Fibroblast of upper back skin (primary cell): ENCODE measurements at regions not wholly inside any gene's neighbourhood (a gene's known extent, or its start where the extent isn't known, plus 50 kb on each side); places are given as distances from the start of the nearest gene placed in this dataset.
"Not testable (repeated sequence)": the region's sequence is repeated elsewhere in the genome, so short reads cannot be mapped to it uniquely, and the experiment has no call there.

Source experiments
- DNase-seq: peaks from one replicate; pipeline ENCODE4 v3.0.0-alpha.2; 2013

GRCh38 chr15:84153655-84154140 is 81.9 kb upstream of the GOLGA6L4 start:
- DNase-seq: not testable (repeated sequence)

- not testable (repeated sequence) for DNase-seq
These were observed 81.3 kb upstream of the GOLGA6L4 start for GRCh38 chr15:84154314-84154713.

GRCh38 chr15:84154787-84155186 is 80.8 kb upstream of the GOLGA6L4 start:
- not testable (repeated sequence) for DNase-seq

GRCh38 chr15:84155792-84156587 is 79.6 kb upstream of the GOLGA6L4 start:
- DNase-seq: not testable (repeated sequence)

GRCh38 chr15:84156588-84156840 is 79.1 kb upstream of the GOLGA6L4 start:
- not testable (repeated sequence) for DNase-seq

- not testable (repeated sequence) for DNase-seq
These were observed 78.4 kb upstream of the GOLGA6L4 start for GRCh38 chr15:84157056-84157632.

GRCh38 chr15:84157857-84158256 is 77.7 kb upstream of the GOLGA6L4 start:
- DNase-seq: not testable (repeated sequence)

- not testable (repeated sequence) for DNase-seq
These were observed 76.0 kb upstream of the GOLGA6L4 start for GRCh38 chr15:84159346-84160269.

GRCh38 chr15:84164423-84165292 is 70.9 kb upstream of the GOLGA6L4 start:
- not testable (repeated sequence) for DNase-seq

- not testable (repeated sequence) for DNase-seq
These were observed 65.5 kb upstream of the GOLGA6L4 start for GRCh38 chr15:84170029-84170428.

- not testable (repeated sequence) for DNase-seq
These were observed 62.4 kb upstream of the GOLGA6L4 start for GRCh38 chr15:84173231-84173610.
